ENCODE measurements at regions not wholly inside any gene's neighbourhood (a gene's known extent, or its start where the extent isn't known, plus 50 kb on each side); places are given as distances from the start of the nearest gene placed in this dataset.

DNA sequence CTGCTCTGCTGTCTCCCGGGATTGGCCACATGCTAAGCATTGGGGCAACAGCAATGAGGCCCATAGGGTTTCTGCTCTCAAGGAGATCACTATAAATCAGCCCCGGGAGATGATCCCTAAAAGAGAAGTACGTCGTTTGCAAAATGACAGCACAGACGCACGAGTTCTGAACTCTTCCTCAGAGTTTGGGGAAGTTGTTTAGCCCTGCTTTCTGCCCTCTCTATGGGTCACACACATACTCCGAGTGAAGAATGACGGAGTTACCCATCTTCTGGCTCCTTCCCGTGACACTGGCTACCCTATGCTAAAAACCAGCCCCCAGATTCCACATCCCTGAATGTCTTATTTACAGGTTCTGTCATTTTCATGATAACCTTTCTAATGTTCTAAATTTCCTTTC, 258.0 kb upstream of the PLEKHG7 start:
- no peaks in the 10 kb centered on the region for H3K9me3 ChIP-seq
- 93% methylated on average over 9 of the region's 9 CpGs for WGBS
- H3K27me3 ChIP-seq (replicated peaks; ENCODE audit: insufficient read depth): no peaks in the 10 kb centered on the region
- H3K36me3 ChIP-seq: no peaks in the 10 kb centered on the region
- H3K4me3 ChIP-seq: no peak overlapping the region
- H3K27ac ChIP-seq: no peak overlapping the region
- H3K4me1 ChIP-seq (replicated peaks): no peaks in the 10 kb centered on the region
- DNase-seq (ENCODE audit: low spot score): no peak
- TF ChIP-seq, protein P1, sequence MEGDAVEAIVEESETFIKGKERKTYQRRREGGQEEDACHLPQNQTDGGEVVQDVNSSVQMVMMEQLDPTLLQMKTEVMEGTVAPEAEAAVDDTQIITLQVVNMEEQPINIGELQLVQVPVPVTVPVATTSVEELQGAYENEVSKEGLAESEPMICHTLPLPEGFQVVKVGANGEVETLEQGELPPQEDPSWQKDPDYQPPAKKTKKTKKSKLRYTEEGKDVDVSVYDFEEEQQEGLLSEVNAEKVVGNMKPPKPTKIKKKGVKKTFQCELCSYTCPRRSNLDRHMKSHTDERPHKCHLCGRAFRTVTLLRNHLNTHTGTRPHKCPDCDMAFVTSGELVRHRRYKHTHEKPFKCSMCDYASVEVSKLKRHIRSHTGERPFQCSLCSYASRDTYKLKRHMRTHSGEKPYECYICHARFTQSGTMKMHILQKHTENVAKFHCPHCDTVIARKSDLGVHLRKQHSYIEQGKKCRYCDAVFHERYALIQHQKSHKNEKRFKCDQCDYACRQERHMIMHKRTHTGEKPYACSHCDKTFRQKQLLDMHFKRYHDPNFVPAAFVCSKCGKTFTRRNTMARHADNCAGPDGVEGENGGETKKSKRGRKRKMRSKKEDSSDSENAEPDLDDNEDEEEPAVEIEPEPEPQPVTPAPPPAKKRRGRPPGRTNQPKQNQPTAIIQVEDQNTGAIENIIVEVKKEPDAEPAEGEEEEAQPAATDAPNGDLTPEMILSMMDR (IDR thresholded peaks at IDR 0.05): no peak
- TF ChIP-seq POLR2A (IDR thresholded peaks at IDR 0.05): no peak
- no peak for TF ChIP-seq POLR2AphosphoS5 (IDR thresholded peaks at IDR 0.05)
- intact Hi-C loops (cut with DNase I): no loop called here

DNA sequence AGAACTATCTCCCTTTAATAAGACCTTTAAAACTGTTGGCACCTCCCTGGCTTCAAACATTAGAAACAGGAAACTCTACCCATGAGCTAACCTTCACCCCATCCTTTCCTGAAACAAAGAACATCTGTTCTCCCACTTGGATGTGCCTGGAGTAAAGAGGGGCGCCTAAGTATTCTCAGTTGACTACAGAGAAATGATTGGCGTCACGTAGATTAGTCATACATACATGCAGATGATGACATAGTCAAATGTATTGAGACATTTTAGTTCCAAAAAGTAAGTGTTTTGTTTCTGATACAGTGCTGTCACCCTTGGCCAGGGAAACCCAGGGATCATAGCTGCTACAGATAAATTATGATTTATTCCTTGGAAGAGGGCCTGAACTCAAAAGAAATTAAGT, 260.0 kb upstream of the PLEKHG7 start:
- no peaks in the 10 kb centered on the region for H3K9me3 ChIP-seq
- H3K4me3 ChIP-seq: no peak overlapping the region
- no peak overlapping the region for H3K27ac ChIP-seq
- no peak for DNase-seq (ENCODE audit: low spot score)
- 90% methylated on average over 3 of the region's 3 CpGs for WGBS
- no peaks in the 10 kb centered on the region for H3K36me3 ChIP-seq
- intact Hi-C loops (cut with DNase I): no loop called here
- TF ChIP-seq, protein P1 (IDR thresholded peaks at IDR 0.05): no peak
- TF ChIP-seq POLR2AphosphoS5 (IDR thresholded peaks at IDR 0.05) (no peak), POLR2A (IDR thresholded peaks at IDR 0.05) (no peak)
- H3K4me1 ChIP-seq (replicated peaks): no peaks in the 10 kb centered on the region
- H3K27me3 ChIP-seq (replicated peaks; ENCODE audit: insufficient read depth): no peaks in the 10 kb centered on the region

DNA sequence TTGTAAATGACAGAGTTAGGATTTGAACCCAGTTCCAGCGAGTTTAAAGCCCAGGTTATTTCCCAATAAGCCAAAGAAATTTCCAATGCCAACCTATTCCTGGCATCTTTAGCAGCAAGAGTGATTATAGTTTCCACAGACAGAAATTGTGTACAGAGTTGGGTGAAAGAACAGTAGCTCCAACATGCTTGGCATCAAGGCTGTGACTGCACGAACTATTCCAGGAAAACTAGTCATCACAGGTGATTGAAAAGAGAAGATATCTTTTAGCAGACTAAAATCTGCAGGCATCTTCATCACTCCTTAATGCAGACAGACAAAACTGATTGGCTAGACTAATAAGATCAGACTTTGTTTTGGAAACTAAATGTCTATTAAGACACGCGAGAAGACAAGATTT, 262.7 kb upstream of the PLEKHG7 start:
- Histone ChIP-seq H3K27ac (no peak overlapping the region), H3K4me1 (replicated peaks) (no peaks in the 10 kb centered on the region), H3K9me3 (no peaks in the 10 kb centered on the region), H3K4me3 (no peak overlapping the region), H3K36me3 (no peaks in the 10 kb centered on the region), H3K27me3 (replicated peaks; ENCODE audit: insufficient read depth) (no peaks in the 10 kb centered on the region)
- TF ChIP-seq POLR2A (IDR thresholded peaks at IDR 0.05) (no peak), POLR2AphosphoS5 (IDR thresholded peaks at IDR 0.05) (no peak)
- TF ChIP-seq, protein P1 (IDR thresholded peaks at IDR 0.05): no peak
- 90% methylated on average over 4 of the region's 4 CpGs for WGBS
- no peak for DNase-seq (ENCODE audit: low spot score)
- intact Hi-C loops (cut with DNase I): no loop called here

DNA sequence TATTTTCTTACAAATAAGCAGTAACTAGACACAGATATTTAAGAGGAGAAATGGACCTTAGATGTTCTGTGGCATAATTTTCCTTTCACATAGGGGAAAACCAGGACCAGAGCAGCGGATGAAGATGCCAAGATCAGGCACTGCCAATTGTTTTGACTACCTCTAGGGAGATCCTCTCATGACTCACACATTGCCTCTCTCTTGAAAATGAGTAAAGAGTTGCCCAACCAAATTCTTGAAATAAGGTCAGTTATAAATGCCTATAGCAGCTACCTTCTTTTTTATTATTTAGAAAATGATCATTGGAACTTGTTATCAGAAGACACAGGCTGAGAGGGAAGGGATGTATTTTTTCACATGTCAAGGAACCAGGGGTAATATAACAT, 263.4 kb upstream of the PLEKHG7 start:
- Histone ChIP-seq H3K9me3 (no peaks in the 10 kb centered on the region), H3K27ac (no peak overlapping the region), H3K4me1 (replicated peaks) (no peaks in the 10 kb centered on the region), H3K4me3 (no peak overlapping the region), H3K36me3 (no peaks in the 10 kb centered on the region), H3K27me3 (replicated peaks; ENCODE audit: insufficient read depth) (no peaks in the 10 kb centered on the region)
- intact Hi-C loops (cut with DNase I): no loop called here
- WGBS: 24% methylated on average over 1 of the region's 1 CpG
- no peak for TF ChIP-seq POLR2AphosphoS5 (IDR thresholded peaks at IDR 0.05)
- peak; percentile 16 for DNase-seq (ENCODE audit: low spot score)

- WGBS: 80% methylated on average over 4 of the region's 4 CpGs
Measured at GRCh38 chr12:92438641-92439419, 264.0 kb upstream of the PLEKHG7 start.

DNA sequence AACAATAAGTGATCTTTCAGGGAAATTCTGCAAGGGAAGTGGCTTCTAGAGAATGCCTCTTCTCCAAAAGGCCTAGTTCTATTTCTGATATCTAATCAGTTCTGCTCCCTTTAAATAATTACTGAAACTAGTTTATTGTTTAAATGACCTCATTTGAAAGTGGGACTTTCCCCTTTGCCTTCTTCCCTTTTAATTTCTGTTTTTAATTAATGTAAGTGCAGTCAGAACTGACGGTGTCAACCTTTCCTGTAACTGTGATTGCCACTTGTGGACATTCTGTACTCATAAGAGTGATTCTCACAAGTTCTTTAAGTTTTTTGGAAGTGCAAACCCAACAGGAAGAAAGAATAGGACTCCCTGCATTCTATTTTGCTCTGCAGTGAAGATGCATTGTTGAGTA, 265.3 kb upstream of the PLEKHG7 start:
- Histone ChIP-seq H3K4me3 (no peak overlapping the region), H3K27me3 (replicated peaks; ENCODE audit: insufficient read depth) (no peaks in the 10 kb centered on the region), H3K36me3 (no peaks in the 10 kb centered on the region), H3K27ac (no peak overlapping the region), H3K9me3 (no peaks in the 10 kb centered on the region), H3K4me1 (replicated peaks) (no peaks in the 10 kb centered on the region)
- no peak for DNase-seq (ENCODE audit: low spot score)
- intact Hi-C loops (cut with DNase I): no loop called here
- WGBS: 73% methylated on average over 1 of the region's 1 CpG
- no peak for TF ChIP-seq POLR2A (IDR thresholded peaks at IDR 0.05)
- TF ChIP-seq, protein P1 (IDR thresholded peaks at IDR 0.05): no peak
- no peak for TF ChIP-seq POLR2AphosphoS5 (IDR thresholded peaks at IDR 0.05)

More at GRCh38 chr12:92438641-92439419, 264.0 kb upstream of the PLEKHG7 start:
- DNase-seq (ENCODE audit: low spot score): no peak
- Histone ChIP-seq H3K36me3 (no peaks in the 10 kb centered on the region), H3K4me3 (no peak overlapping the region), H3K9me3 (no peaks in the 10 kb centered on the region), H3K4me1 (replicated peaks) (no peaks in the 10 kb centered on the region), H3K27ac (no peak overlapping the region), H3K27me3 (replicated peaks; ENCODE audit: insufficient read depth) (no peaks in the 10 kb centered on the region)
- intact Hi-C loops (cut with DNase I): no loop called here
- TF ChIP-seq POLR2AphosphoS5 (IDR thresholded peaks at IDR 0.05) (peak; percentile 19), POLR2A (IDR thresholded peaks at IDR 0.05) (no peak)
